ENCODE measurements at regions not wholly inside any gene's neighbourhood (a gene's known extent, or its start where the extent isn't known, plus 50 kb on each side); places are given as distances from the start of the nearest gene placed in this dataset.

GRCh38 chr5:143564417-143564816 lies 160.9 kb upstream of the NR3C1 start:
- TF ChIP-seq RFX1 (IDR thresholded peaks at IDR 0.05) (no peak), ZNF24 (IDR thresholded peaks at IDR 0.05) (no peak), REST (IDR thresholded peaks at IDR 0.05; ENCODE audit: borderline replicate concordance) (no peak), REST (CRISPR knock-in tag; IDR thresholded peaks at IDR 0.05; ENCODE audit: low read depth) (no peak), MEF2A (IDR thresholded peaks at IDR 0.05; ENCODE audit: control insufficient read depth, low read depth, low read length) (no peak), CTCF (IDR thresholded peaks at IDR 0.05 in 2 of 3, conservative IDR thresholded peaks at IDR 0.05 in 1 of 3; ENCODE audit: insufficient read depth in 2 of 3, low read depth in 1 of 3, low read length in 3 of 3) (no peak), JUNB (CRISPR knock-in tag; conservative IDR thresholded peaks at IDR 0.05) (no peak), MXD1 (CRISPR knock-in tag; IDR thresholded peaks at IDR 0.05; ENCODE audit: borderline replicate concordance, poor library complexity, severe bottlenecking) (no peak)
- TF ChIP-seq, protein P1, sequence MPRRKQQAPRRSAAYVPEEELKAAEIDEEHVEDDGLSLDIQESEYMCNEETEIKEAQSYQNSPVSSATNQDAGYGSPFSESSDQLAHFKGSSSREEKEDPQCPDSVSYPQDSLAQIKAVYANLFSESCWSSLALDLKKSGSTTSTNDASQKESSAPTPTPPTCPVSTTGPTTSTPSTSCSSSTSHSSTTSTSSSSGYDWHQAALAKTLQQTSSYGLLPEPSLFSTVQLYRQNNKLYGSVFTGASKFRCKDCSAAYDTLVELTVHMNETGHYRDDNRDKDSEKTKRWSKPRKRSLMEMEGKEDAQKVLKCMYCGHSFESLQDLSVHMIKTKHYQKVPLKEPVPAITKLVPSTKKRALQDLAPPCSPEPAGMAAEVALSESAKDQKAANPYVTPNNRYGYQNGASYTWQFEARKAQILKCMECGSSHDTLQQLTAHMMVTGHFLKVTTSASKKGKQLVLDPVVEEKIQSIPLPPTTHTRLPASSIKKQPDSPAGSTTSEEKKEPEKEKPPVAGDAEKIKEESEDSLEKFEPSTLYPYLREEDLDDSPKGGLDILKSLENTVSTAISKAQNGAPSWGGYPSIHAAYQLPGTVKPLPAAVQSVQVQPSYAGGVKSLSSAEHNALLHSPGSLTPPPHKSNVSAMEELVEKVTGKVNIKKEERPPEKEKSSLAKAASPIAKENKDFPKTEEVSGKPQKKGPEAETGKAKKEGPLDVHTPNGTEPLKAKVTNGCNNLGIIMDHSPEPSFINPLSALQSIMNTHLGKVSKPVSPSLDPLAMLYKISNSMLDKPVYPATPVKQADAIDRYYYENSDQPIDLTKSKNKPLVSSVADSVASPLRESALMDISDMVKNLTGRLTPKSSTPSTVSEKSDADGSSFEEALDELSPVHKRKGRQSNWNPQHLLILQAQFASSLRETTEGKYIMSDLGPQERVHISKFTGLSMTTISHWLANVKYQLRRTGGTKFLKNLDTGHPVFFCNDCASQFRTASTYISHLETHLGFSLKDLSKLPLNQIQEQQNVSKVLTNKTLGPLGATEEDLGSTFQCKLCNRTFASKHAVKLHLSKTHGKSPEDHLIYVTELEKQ (CRISPR knock-in tag; IDR thresholded peaks at IDR 0.05) = no peak
- TF ChIP-seq, protein P2, sequence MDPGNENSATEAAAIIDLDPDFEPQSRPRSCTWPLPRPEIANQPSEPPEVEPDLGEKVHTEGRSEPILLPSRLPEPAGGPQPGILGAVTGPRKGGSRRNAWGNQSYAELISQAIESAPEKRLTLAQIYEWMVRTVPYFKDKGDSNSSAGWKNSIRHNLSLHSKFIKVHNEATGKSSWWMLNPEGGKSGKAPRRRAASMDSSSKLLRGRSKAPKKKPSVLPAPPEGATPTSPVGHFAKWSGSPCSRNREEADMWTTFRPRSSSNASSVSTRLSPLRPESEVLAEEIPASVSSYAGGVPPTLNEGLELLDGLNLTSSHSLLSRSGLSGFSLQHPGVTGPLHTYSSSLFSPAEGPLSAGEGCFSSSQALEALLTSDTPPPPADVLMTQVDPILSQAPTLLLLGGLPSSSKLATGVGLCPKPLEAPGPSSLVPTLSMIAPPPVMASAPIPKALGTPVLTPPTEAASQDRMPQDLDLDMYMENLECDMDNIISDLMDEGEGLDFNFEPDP (CRISPR knock-in tag; IDR thresholded peaks at IDR 0.05) = no peak

Data from K562 (cell line).